ENCODE measurements at regions not wholly inside any gene's neighbourhood (a gene's known extent, or its start where the extent isn't known, plus 50 kb on each side); places are given as distances from the start of the nearest gene placed in this dataset.

GRCh38 chr3:78427303-78427702 lies 1340.5 kb downstream of the ROBO1 start:
- Histone ChIP-seq H3K27me3 (no peaks in the 10 kb centered on the region), H3K36me3 (no peaks in the 10 kb centered on the region), H3K4me1 (no peaks in the 10 kb centered on the region), H3K27ac (no peak overlapping the region), H3K4me3 (no peak overlapping the region), H3K9me3 (no peaks in the 10 kb centered on the region)
- no peak for TF ChIP-seq POLR2A (IDR thresholded peaks at IDR 0.05)
- TF ChIP-seq CTCF (IDR thresholded peaks at IDR 0.05), result no peak
- intact Hi-C loops (cut with DNase I), result no loop called here
- DNase-seq, result no peak

- 68 to 84% methylated on average over 1 of the region's 1 CpG for WGBS, 2 donors
- no peak for DNase-seq
- Histone ChIP-seq H3K4me1 (no peaks in the 10 kb centered on the region), H3K9me3 (no peaks in the 10 kb centered on the region), H3K36me3 (no peaks in the 10 kb centered on the region), H3K27me3 (no peaks in the 10 kb centered on the region), H3K27ac (no peak overlapping the region), H3K4me3 (no peak overlapping the region)
- TF ChIP-seq POLR2A (IDR thresholded peaks at IDR 0.05) (no peak), CTCF (IDR thresholded peaks at IDR 0.05) (no peak)
- intact Hi-C loops (cut with DNase I), result no loop called here
These were observed 1337.1 kb downstream of the ROBO1 start for GRCh38 chr3:78430741-78431140.

- DNase-seq, result no peak
- no peak overlapping the region for H3K4me3 ChIP-seq
- no peaks in the 10 kb centered on the region for H3K4me1 ChIP-seq
- no peaks in the 10 kb centered on the region for H3K27me3 ChIP-seq
- no peaks in the 10 kb centered on the region for H3K36me3 ChIP-seq
- no peak overlapping the region for H3K27ac ChIP-seq
- WGBS, 2 donors, result 66 to 89% methylated on average over 3 of the region's 3 CpGs
- H3K9me3 ChIP-seq, result no peaks in the 10 kb centered on the region
- intact Hi-C loops (cut with DNase I), result no loop called here
- TF ChIP-seq CTCF (IDR thresholded peaks at IDR 0.05) (no peak), POLR2A (IDR thresholded peaks at IDR 0.05) (no peak)
These were observed 1333.0 kb downstream of the ROBO1 start for GRCh38 chr3:78434801-78435200.

GRCh38 chr3:78455166-78455565 lies 1312.6 kb downstream of the ROBO1 start:
- no peak overlapping the region for H3K27ac ChIP-seq
- intact Hi-C loops (cut with DNase I), result no loop called here
- H3K4me3 ChIP-seq, result no peak overlapping the region
- H3K4me1 ChIP-seq, result peaks cover 0 to 8% (median 0%) of the 10 kb centered on the region in 3 donors
- no peaks in the 10 kb centered on the region for H3K27me3 ChIP-seq
- WGBS, 2 donors, result 15 to 41% methylated on average over 1 of the region's 1 CpG
- TF ChIP-seq CTCF (IDR thresholded peaks at IDR 0.05) (no peak), POLR2A (IDR thresholded peaks at IDR 0.05) (no peak)
- H3K9me3 ChIP-seq, result no peaks in the 10 kb centered on the region
- no peaks in the 10 kb centered on the region for H3K36me3 ChIP-seq
- DNase-seq, result no peak

GRCh38 chr3:78455712-78456433 lies 1311.9 kb downstream of the ROBO1 start:
- Histone ChIP-seq H3K4me1 (peaks cover 0 to 8% (median 0%) of the 10 kb centered on the region in 3 donors), H3K9me3 (no peaks in the 10 kb centered on the region), H3K27ac (no peak overlapping the region), H3K36me3 (no peaks in the 10 kb centered on the region), H3K27me3 (no peaks in the 10 kb centered on the region), H3K4me3 (no peak overlapping the region)
- intact Hi-C loops (cut with DNase I), result no loop called here
- WGBS, 2 donors, result 29 to 43% methylated on average over 2 of the region's 2 CpGs
- no peak for TF ChIP-seq POLR2A (IDR thresholded peaks at IDR 0.05)
- no peak for TF ChIP-seq CTCF (IDR thresholded peaks at IDR 0.05)
- DNase-seq, result no peak

All from esophagus squamous epithelium (tissue), 5 donors.